NCI-H446 (cell line): ENCODE measurements at regions not wholly inside any gene's neighbourhood (a gene's known extent, or its start where the extent isn't known, plus 50 kb on each side); places are given as distances from the start of the nearest gene placed in this dataset.
A peak's percentile ranks its signal among the peaks of the same experiment; 100 is the strongest.
"Not testable (repeated sequence)": the region's sequence is repeated elsewhere in the genome, so short reads cannot be mapped to it uniquely, and the experiment has no call there.

Experiments used
- DNase-seq, 2 experiments: peaks; one replicate each; lab custom pipeline; 2025; lab: John Stamatoyannopoulos, UW

DNA sequence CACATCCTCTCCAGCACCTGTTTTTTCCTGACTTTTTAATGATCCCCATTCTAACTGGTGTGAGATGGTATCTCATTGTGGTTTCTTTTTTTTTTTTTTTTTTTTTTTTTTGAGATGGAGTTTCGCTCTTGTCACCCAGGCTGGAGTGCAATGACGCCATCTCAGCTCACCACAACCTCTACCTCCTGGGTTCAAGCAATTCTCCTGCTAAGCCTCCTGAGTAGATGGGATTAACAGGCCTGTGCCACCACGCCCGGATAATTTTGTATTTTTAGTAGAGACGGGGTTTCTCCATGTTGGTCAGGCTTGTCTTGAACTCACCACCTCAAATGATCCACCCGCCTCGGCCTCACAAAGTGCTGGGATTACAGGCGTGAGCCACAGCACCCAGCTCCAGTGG is 184.7 kb downstream of the C9orf152 start:
- not testable (repeated sequence) for DNase-seq

DNA sequence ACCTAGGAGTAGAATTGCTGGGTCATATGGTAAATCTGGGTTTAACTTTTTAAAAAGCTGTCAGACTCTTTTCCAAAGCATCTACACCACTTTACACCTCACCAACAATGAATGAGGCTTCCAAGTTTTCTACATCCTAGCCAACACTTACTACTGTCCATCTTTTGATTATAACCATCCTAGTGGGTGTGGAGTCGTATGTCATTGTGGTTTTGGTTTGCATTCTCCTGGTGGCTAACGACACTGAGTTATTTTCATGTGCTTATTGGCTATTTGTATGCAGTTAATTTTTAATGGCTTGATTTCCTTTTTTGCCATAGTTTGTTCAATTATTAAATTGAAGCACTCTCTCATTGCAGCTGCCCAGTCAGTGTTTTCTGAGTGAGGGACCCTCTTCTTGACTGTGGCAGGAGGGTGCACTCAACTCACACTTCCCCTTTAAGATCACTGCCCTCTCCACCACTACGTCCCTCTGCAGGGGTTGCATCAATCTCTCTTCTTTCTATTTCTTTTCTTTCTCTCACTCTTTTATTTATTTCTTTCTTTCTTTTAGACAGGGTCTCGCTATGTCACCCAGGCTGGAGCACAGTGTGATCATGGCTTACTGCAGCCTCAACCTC is 182.3 kb downstream of the C9orf152 start:
- DNase-seq = no peak

- DNase-seq = no peak
Measured at GRCh38 chr9:110027671-110028081, 180.3 kb downstream of the C9orf152 start.

DNA sequence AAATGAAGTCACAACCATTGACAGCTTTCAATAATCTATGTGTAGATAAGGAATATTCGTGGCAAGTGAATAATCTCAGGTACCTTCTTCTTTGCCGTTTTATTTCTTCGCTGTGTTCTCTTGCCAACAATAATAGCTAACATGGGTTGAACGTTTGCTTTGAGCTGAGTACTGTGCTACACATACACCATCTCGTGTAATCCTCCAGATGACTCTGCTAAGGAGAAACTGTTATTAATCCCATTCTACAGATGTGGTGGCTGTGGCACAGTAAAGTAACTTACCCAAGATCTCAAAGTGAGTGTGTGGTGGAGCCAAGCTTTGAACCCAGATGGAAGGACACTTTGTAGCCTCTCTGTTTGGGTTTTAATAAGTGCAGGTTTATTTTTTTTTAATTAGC is 179.7 kb downstream of the C9orf152 start:
- no peak for DNase-seq

DNA sequence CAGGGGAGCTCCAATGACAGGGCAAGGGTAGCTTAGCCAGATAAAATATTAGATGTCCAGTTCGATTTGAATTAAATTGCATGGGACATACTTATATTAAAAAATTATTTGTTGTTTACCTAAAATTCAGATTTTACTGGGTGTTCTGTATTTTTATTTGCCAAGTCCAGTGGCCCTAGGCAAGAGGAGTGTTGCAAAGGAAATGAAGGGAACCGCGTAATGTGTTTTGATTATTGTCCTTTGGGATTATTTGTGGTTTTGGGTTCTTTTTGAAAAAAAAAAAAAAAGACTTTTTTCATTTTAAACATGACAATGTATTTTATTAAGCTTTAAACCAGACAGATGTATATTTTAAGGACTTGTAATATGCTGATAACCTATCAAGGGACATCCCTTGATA is 179.3 kb downstream of the C9orf152 start:
- DNase-seq = no peak

GRCh38 chr9:110029429-110029955 is 178.5 kb downstream of the C9orf152 start:
- DNase-seq = no peak

GRCh38 chr9:110029956-110030480 is 177.9 kb downstream of the C9orf152 start:
- no peak for DNase-seq

GRCh38 chr9:110030632-110031031 is 177.3 kb downstream of the C9orf152 start:
- DNase-seq = no peak

DNA sequence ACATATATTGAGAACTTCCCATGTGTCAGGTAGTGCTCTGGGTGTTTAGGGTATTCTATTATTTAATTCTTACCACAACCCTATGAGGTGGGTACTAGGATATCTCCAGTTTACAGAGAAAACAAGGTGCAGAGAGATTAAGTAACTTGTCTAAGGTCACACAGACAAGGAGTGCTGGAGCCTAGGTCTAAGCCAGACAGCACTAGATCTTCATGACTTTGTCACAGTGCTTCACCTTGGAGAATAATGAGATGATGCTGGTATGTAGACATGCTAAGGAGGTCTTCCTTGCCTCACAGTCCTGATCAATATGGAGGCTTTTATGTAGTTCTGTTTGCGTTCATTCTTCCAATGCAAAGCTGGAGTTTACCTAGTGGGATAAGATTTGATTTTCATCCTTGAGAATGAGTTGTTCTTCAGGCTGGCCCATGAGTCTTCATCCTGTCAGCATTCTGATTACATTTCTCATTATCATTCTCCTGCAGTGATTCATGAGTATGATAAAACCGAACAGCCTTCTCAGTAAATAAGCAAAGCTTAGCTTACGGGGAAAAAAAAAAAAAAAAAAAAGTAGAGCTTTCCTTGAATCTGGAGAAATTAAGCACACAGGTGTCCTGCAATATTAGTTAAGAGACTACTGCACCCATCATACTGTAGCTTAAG is 176.3 kb downstream of the C9orf152 start:
- no peak for DNase-seq

GRCh38 chr9:110032532-110032931 is 175.4 kb downstream of the C9orf152 start:
- DNase-seq = not testable (repeated sequence)

- no peak for DNase-seq
Measured at GRCh38 chr9:110033869-110034268, 174.1 kb downstream of the C9orf152 start.

DNA sequence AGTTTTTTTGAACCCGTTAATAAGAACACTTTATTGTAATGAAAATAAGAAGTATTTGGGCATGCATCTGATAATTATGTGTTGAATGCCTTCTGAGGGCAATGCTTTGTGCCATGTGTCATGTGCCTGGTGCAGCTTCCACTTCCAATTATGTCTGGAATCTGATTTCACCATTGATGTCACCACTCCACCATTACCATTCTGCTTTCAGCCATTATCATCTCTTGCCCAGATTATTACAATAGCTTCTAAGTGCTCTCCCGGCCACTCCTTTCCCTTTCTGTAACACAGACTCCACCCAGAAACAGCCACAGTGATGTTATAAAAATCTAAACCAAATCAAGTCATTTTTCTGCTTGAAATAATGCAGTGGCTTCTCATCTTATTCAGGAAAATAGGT is 171.7 kb downstream of the C9orf152 start:
- DNase-seq = no peak

DNA sequence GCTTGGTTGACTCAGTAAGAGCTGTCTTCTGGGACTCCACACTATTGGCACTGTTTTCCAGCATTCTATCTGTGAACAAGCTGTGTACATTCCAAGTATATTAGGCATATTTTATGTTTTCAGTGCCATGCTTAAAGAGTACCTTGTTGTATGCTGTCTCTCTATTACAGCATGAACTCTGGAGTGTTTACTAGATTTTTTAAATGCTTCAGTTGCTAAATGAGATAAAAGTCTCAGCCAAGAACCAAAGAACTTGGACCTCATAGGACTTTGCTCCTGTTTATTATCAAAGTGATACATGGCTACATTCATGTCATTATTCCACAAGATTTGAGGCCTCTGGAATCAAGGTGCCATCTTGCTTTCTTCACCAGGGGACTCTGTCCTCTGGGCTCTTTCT is 167.2 kb downstream of the C9orf152 start:
- peak in 1 of 2 experiments; percentile 29 for DNase-seq

DNA sequence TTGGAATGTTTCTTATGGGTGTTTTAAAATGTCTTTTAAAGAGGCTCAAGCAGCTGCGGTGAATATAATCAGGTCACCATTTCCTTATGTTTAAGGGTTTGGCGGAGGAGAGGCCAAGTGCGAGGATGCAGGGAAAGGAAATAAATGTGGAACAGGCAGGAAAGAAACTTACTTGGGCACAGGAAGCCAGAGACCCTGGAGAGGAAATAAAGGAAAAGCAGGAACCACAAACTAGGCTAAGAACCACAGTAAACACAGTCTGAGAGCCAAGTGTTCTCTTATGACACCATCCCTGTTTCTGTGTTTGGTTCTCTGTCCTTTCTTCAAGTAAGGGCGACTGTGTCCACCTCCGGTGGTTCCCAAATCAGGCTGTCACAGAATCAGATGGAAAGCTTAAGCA is 166.5 kb downstream of the C9orf152 start:
- DNase-seq = no peak

DNA sequence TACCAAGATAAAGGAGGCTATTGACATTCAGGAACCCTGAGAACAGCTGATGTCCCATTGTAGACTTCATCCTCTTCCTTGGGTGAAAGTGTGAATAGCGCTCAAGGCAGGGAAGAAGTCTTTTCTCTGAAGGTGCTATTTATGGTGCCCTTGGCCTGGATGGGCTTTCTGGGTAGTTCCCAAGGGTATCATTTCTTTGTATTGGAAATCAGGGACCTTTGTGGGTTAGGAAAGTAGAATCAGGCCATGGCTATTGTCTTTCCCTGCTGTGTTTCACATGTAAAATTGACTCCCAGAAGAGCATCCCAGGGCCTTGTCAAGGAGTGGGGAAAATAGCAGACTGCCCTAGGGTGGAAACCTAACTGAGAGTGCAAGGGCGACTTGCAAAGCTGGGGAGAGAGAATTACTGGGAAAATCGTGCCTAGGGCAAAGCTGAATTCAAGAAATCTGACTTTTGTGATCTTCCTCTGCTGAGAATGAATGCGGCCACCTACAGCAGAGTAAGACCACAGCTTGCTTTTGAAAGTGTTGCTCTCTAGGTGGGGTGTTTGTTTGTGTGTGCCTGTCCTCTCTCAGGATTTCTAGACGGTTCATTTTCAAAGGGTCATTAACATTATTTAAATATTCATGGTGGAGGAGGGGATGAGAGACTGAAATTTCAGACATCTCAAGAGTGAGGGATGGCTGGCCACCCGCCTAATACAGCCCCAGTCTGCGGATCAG is 160.6 kb downstream of the C9orf152 start:
- no peak for DNase-seq

- peak in 1 of 2 experiments; percentile 15 for DNase-seq
Measured at GRCh38 chr9:110047955-110048402, 160.0 kb downstream of the C9orf152 start.

- DNase-seq = peak; percentile 14 to 69
Measured at GRCh38 chr9:110048403-110048975, 159.5 kb downstream of the C9orf152 start.

- DNase-seq = no peak
Measured at GRCh38 chr9:110048976-110049698, 158.8 kb downstream of the C9orf152 start.

DNA sequence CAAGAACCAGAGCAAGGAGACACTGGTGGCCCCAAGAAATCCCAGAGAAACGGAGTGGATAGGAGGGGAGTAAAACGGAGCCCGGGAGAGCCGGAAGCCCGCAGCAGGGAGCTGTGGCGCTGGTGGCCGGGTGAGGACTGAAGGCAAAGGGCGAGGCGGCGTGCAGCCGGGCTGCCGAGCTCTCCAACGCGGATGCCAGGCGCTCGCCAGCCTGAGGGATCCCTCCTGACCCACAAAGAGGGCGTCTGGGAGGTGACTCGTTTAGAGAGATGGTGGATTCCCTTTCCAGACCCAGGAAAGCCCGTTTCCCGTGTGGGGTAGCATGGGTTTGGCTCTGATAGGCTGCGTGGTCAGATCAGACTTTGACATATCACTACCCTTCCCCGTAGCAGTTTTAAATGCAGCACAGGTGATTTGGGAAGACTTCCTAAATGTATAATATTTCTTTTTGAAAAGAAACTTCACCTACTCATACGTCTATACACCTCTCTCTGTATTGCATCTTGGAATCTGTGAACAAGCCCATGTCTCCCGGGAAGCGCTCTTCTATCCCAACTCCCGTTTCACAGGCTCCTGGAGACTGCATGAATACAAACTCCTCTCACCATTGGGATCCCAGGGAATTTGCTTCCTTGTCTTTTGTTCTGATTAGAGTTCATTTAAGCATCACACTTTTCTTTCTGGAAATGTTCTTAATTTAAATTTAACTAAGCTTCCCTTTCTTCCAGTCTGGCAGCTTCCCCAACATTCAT is 158.1 kb downstream of the C9orf152 start:
- DNase-seq = no peak

GRCh38 chr9:110050925-110051355 is 157.0 kb downstream of the C9orf152 start:
- DNase-seq = no peak

DNA sequence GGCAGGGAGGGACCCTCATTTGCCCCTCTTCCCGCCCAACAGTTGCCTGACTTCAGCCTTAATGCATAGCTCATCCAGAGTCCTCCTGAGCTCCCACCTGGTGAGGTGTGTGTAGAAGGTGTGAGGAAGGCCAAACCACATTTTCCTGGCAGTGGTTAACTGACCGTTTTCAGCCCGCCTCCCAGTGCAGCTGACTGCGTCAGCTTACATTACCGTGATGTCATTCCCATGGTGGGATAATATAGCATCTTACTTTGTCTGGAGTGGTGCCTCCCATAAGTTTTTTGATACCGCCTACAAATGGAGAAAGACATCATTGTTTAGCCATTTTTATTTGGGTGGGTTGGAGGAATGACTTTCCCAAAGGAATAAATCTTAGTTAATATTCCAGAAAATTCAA is 151.9 kb downstream of the C9orf152 start:
- DNase-seq = no peak
